ENCODE measurements at regions not wholly inside any gene's neighbourhood (a gene's known extent, or its start where the extent isn't known, plus 50 kb on each side); places are given as distances from the start of the nearest gene placed in this dataset.
"Not testable (repeated sequence)": the region's sequence is repeated elsewhere in the genome, so short reads cannot be mapped to it uniquely, and the experiment has no call there.

- DNase-seq (ENCODE audit: low read depth), result no peak
These were observed 72.5 kb downstream of the LHX2 start for GRCh38 chr9:124084087-124084486.

- no peak for DNase-seq (ENCODE audit: low read depth)
These were observed 75.7 kb downstream of the LHX2 start for GRCh38 chr9:124087226-124087625.

- DNase-seq (ENCODE audit: low read depth), result no peak
These were observed 76.9 kb downstream of the LHX2 start for GRCh38 chr9:124088476-124088837.

GRCh38 chr9:124089631-124090488 lies 78.3 kb downstream of the LHX2 start:
- not testable (repeated sequence) for DNase-seq (ENCODE audit: low read depth)

- DNase-seq (ENCODE audit: low read depth), result no peak
These were observed 86.8 kb downstream of the LHX2 start for GRCh38 chr9:124098141-124098905.

GRCh38 chr9:124099860-124100259 lies 88.3 kb downstream of the LHX2 start:
- DNase-seq (ENCODE audit: low read depth), result no peak

- no peak for DNase-seq (ENCODE audit: low read depth)
These were observed 89.8 kb downstream of the LHX2 start for GRCh38 chr9:124101215-124101968.

- no peak for DNase-seq (ENCODE audit: low read depth)
These were observed 90.4 kb downstream of the LHX2 start for GRCh38 chr9:124101969-124102345.

- no peak for DNase-seq (ENCODE audit: low read depth)
These were observed 90.8 kb downstream of the LHX2 start for GRCh38 chr9:124102363-124102762.

- no peak for DNase-seq (ENCODE audit: low read depth)
These were observed 93.7 kb downstream of the LHX2 start for GRCh38 chr9:124105266-124105665.

GRCh38 chr9:124108216-124108615 lies 96.6 kb downstream of the LHX2 start:
- DNase-seq (ENCODE audit: low read depth), result no peak

- DNase-seq (ENCODE audit: low read depth), result peak; percentile 35
These were observed 98.8 kb downstream of the LHX2 start for GRCh38 chr9:124110307-124110915.

- DNase-seq (ENCODE audit: low read depth), result no peak
These were observed 105.3 kb downstream of the LHX2 start for GRCh38 chr9:124116683-124117363.

GRCh38 chr9:124118894-124119293 lies 107.3 kb downstream of the LHX2 start:
- no peak for DNase-seq (ENCODE audit: low read depth)

- DNase-seq (ENCODE audit: low read depth), result no peak
These were observed 108.7 kb downstream of the LHX2 start for GRCh38 chr9:124120272-124120671.

GRCh38 chr9:124121725-124122124 lies 110.2 kb downstream of the LHX2 start:
- no peak for DNase-seq (ENCODE audit: low read depth)

- DNase-seq (ENCODE audit: low read depth), result no peak
These were observed 110.8 kb downstream of the LHX2 start for GRCh38 chr9:124122321-124122720.

GRCh38 chr9:124122813-124123462 lies 111.4 kb downstream of the LHX2 start:
- DNase-seq (ENCODE audit: low read depth), result peak; percentile 35

GRCh38 chr9:124123621-124124020 lies 112.1 kb downstream of the LHX2 start:
- not testable (repeated sequence) for DNase-seq (ENCODE audit: low read depth)

GRCh38 chr9:124124729-124125650 lies 113.4 kb downstream of the LHX2 start:
- no peak for DNase-seq (ENCODE audit: low read depth)
